HK-2 (cell line): ENCODE measurements at regions not wholly inside any gene's neighbourhood (a gene's known extent, or its start where the extent isn't known, plus 50 kb on each side); places are given as distances from the start of the nearest gene placed in this dataset.
"Not testable (repeated sequence)": the region's sequence is repeated elsewhere in the genome, so short reads cannot be mapped to it uniquely, and the experiment has no call there.

Source experiments
- DNase-seq: peaks from one replicate; pipeline ENCODE4 v3.0.0-alpha.2; 2018; ENCODE audit not compliant: unreplicated experiment

DNA sequence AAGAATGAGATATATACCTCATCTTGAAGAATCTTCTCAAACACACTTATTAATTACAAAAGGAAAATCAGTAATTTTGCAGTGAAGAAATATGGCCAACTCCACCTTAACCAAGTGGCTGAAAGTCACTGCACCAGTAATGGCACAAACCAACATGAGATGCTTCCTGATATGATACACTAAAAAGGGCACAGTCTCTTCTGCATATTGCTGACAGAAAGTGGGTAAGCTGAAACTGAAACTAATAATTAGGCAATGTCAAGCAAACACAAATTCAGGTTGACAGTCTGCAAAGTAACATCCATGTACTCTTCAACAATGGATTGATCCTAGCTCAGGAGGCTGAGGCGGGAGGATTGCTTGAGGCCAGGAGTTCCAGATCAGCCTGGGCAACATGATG, 56.1 kb downstream of the ZNF22 start:
- DNase-seq, result not testable (repeated sequence)

DNA sequence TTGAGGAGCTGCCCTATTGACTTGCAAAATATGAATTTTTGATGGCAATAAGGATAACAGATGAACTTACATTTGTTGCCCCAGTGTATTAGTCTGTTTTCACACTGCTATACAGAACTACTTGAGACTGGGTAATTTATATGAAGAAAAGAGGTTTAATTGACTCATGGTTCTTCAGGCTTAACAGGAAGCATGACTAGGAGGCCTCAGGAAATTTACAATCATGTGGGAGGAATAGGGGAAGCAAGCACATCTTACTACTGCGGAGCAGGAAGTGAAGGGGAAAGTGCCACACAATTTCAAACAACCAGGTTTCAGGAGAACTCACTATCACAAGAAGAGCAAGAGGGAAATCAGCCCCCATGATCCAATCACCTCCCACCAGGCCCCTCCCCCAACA, 57.9 kb downstream of the ZNF22 start:
- no peak for DNase-seq

DNA sequence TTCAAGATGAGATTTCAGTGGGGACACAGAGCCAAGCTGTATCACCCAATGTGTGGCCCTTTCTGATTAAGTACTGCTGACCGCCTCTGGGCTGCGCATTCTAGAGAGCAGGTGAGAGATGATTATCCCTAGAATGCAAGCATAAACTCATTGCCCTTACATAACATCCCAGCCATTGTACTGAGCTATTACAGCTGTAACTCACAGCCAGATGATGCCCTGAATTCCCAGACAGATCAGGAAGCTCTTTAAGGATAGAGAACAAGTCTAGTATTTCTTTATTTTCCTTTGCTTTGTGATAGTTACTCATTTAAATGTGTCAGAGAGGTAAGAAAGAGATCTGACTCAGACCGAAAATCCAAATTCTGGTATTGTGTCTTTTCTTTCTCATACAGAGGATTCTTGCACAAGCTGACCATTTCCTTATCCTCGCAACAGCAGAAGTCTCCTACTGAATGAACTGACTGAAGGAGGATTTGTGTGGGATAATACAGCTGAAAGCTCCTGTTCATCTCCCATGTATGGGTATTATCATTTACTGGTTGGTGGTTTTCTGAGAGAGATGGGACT, 58.4 kb downstream of the ZNF22 start:
- DNase-seq, result no peak

DNA sequence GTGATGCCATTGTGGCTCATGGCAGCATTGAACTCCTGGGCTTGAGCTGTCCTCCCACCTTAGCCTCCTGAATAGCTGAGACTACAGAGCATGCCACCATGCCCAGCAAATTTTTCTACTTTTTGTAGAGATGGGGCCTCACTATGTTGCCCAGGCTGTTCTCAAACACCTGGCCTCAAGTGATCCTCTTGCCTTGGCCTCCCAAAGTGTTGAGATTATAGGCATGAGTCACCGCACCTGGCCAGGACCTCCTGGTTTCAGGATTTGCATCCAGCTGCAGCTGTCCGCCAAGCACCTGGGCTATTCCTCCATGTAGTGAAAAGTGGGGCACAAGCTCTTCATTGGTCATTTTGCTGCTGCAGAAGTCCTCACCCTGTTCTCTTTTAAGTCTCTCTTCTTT, 58.9 kb downstream of the ZNF22 start:
- DNase-seq, result no peak

DNA sequence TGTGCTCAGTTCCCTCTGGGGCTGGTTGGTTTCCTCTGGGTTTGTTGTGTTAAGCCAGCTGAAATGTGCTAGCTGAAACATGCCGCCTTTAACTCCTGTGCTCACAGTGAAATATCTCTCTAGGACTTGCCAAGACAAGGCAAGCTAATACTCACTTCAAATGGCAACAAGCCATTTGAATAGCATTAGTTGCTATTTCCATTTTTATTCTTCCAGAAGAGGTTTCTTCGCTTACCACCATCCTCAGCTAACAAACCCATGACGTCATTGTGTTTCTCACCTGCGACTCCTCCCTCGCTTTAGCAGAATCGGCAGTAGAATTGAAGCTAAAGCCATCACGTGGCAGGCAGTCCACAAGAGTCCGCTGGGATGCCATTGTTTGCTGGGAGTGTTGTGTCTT, 61.3 kb downstream of the ZNF22 start:
- no peak for DNase-seq

DNA sequence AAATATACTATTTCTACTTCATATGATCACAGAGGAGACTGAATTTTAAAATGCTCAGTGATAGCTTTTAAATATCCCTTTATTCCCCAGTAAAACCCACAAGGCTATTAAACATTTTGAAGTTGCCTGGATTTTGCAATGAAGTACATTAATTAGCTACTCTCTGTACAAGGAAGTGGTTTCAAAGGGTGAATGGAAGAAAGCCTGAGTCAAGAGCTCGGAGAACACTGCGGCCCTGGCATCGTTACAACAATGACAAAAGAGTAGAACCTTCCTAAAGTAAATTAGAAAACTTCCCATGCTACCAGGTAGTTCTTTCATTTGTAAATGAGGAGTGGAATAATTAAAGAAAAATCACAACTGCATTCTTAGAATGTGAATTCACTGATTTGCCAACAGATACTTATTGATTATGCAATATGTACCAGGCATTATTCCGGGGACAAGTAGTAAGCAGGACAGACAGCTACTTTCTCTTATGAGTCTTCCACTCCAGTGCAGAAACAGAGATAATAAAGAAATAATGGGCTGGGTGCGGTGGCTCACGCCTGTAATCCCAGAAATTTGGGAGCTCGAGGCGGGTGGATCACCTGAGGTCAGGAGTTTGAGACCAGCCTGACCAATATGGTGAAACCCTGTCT, 63.0 kb downstream of the ZNF22 start:
- DNase-seq, result no peak

DNA sequence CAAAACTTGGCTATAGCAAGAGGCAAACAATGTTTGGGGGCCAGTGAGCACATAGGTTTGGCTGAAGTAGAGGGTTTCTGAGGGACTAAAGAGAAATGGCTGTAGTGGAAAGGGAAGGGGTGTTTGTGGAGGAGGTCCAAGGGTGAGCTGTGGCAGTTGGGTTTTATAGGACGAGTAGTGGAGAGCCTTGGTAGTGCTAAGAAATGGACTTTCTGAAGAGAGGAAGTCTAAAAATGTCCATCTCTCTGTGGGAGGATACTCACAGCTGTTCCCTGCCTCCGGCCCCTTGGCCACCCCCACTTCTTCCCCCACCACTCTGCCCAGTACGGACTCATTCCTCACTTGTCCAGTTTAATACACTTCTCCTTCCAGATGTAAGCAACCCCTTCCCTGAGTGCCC, 64.3 kb downstream of the ZNF22 start:
- no peak for DNase-seq

DNA sequence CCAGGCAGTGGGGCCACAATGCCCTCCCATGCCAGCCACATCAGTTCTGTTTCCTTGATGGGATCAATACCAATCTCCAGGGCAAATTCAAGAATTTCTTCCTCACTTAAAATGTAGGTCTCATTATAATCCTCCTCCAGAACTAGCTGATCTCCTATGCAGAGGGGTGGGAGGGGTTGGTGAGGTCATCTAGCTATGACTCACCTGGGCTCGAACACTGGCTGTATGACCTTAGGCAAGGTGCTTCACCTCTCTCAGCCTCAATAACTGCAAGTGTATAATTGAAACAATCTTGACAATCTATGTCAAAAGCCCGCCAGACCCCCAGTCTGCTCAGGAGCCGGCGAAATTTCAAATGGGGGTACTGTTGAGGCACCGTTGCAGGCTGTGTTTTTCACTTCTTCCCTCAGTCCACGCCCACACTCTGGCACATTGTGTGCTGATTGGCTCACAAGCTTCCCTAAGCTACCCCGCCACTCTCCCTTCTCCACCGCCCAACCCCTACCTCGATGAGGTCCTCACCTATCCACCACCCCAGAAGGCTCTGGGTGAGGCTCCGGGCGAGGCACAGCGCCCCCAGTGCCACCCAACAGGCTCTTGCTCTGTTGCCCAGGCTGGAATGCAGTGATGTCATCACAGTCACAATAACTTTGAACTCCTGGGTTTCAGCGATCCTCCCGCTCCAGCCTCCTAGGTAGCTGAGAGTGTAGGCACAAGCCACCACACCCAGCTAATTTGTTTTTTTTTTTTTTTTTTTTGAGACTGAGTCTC, 70.5 kb downstream of the ZNF22 start:
- DNase-seq, result no peak

DNA sequence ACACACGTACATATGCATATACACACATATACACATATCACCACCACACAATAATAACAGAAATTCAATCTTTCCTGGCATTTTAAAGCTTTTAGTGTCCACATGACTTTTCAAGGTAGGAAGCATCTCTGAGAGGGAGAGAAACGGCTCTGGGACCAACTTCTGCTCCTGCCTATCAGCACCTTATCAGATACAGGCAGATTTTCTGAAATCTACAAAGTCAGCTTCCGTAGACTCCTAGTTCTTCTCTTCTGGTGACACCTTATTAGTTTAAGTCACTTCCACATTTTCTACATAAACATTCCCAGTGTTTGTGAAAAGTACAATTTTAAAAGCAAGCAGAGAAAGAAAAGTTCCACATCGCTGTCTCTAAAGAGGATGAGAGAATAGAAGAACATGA, 74.5 kb downstream of the ZNF22 start:
- DNase-seq, result no peak

DNA sequence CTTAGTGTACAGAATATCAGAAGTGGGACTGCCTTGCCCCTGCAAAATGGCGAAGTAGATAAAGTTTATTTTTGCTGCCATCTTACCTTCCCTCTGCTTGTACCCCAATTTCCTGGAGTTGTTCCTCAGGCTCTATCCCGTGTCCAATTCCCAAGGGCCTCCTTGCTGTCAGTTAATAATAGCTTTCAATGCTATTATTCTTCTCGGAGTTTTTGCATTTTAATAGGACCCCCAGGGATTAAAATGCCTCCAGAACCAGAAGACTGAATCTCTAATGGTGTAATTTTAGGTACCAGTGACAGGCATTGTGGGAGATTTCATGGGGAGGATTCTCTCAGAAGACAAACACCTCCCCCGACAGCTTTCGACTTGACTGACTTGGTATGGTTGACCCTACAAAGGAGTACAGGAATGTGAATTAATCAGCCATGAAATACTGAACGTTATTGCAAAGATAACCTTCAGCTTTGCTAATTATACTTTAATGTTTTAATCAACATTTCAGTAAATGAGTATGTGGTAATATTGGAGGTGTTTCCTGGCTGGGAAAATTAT, 75.2 kb downstream of the ZNF22 start:
- no peak for DNase-seq

DNA sequence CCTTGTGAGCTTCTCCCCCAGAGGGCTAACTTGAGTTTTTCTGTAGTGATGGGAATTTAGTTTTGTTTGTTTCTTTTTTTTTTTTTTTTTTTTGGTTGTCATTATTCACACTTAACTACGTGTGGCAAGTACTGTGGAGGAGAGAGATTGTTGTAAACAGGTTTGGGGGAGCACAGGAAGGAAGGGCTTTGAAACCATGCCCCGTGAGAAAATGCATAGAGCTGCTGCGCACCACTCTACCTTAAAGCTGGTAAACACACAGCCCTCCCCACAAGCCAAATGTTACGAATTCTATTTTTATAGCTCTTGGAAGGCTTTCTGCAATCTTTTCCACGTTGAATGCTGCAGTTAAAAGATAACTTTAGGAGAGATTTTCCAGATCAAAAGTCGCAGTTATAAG, 76.2 kb downstream of the ZNF22 start:
- DNase-seq, result no peak

DNA sequence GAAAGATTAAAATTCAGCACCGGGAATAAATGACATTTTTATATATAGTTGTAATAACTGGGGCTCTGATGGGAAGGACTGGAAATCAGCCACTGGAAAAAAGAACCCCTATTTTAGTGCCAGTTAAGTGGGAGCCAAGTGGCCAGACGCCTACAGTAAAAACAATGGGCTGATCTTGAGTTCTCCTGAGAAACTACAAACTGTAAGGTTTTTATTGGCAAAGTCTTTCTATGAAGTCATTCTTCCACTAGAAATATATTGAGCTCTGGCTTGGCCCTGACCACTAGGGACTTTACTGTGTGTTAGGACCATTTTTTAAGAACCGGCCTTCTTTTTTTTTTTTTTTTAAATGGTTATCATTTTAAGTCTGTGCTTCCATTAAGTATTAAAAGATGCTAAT, 79.6 kb downstream of the ZNF22 start:
- no peak for DNase-seq

DNA sequence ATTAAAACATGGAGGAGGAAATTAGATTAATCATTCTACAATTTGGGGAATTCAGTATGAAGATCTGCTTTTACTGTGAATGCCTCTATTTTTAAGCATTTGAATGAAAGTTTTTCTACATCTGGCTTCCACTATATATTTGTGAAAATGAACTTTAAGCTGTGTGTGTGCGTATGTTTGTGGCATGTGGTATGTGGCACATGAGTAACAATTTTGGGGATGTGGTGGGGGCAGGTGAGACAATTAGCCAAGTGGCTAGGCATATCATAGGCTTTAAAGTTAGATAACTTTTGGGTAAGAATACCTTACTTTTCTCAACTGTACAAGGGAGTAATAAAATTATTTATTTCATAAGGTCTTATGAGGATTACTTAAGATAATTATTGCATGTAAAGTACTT, 81.5 kb downstream of the ZNF22 start:
- no peak for DNase-seq

DNA sequence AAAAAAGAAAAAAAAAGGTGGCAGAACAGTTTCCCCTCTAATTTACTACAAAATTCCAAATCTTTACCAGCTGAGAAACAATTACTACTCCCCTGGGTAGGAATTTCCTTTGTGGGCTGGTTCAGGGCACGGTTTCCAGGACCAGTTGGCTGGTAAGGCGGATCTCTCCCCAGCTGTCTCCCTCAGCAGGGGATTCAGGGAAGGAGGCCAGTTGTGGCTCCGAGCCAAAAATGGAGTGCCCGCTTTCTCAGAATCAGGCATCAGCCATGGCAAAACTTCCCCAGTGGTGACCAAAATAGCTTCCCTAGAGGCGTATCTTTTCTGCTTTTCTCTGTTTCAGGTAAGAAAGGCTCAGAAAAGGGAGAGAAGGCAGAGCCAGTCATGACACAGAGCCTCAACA, 91.2 kb downstream of the ZNF22 start:
- no peak for DNase-seq

DNA sequence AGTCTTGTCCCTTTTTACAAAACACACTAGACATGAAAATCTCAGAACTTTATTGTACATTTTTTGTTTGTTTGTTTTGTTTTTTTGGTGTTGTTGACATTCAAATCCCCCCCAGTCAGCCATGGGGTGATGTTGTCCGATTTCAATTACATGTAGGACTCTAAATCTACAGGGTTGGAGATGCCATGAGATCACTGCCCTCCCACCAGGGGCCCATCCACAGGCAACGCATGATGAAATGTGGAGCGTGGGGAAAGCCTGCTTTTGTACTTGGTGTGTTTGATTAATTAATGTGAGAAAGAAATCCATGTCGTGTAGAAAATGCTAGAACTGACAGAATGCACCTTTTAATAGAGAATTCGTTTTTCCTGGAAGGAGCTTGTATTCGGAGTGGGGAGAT, 93.2 kb downstream of the ZNF22 start:
- no peak for DNase-seq

DNA sequence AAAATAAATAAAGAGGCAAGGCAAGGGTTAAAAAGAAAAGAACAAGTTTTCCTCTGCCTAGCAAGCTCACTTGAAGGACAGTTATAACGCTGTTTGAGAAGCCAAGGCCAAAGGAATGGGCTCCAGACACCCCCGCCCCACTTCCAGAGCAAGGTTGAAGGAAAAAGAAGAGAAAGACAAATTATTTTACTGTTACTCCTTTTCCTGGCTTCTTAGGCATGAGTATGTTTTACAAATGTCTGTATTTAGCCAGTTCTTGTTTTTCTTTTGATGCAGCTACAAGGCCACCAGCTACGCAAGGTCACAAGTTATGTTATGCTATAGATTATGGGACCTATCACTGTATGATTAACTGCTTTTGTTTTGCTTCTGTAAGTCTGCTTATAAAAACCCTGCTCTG, 94.6 kb downstream of the ZNF22 start:
- no peak for DNase-seq

DNA sequence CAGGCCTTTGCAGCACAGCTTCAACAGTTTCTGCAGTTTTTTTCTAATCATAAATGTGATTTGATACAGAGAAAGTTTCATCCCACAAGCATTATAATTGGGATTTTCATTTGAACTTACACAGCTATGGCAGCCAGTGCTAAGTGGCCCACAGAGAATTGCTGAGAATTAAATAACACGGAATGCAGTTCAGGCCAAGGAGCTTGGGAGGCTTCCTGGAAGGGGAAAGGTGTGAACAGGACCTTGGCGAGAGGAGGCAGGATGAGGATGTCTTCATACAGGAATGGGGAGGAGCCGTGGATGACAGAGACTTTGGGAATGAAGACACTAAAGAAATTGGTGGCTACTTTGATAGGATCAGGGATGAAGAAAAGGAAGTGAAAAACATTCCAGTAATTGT, 95.3 kb downstream of the ZNF22 start:
- no peak for DNase-seq

DNA sequence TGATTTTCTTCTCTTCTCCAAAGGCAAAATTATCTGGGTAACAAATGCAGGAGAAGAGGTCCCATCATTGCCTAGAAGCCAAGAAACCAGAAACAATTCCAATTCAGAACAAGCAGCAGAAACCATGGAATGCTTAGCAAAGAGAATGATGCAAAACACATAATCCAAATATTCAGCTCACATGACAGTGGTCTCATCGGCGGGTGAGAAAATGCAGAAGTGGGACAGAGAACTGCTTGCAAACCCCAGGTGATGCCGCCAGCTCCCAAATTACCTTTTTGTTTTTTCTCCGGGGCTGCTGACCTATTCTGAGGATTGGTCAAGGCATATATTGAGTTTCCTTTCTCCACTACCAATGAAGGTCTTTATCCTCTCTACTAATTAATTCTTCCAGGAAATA, 99.7 kb downstream of the ZNF22 start:
- DNase-seq, result no peak

DNA sequence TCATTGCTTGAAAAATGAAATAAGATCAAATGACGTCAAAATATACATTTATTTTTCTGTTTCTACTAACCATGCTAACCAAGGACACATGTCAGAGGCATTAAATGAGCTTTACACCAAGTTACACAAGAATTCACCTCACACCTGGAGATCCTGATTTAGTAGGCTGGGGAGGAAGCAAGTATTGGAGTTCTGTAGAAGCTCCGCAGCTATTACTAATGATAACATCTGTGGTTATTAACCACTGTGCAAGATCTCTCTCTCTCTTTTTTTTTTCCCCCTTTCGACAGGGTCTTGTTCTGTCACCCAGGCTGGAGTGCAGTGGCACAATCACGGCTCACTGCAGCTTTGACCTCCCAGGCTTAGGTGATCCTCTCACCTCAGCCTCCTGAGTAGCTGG, 104.0 kb downstream of the ZNF22 start:
- no peak for DNase-seq

DNA sequence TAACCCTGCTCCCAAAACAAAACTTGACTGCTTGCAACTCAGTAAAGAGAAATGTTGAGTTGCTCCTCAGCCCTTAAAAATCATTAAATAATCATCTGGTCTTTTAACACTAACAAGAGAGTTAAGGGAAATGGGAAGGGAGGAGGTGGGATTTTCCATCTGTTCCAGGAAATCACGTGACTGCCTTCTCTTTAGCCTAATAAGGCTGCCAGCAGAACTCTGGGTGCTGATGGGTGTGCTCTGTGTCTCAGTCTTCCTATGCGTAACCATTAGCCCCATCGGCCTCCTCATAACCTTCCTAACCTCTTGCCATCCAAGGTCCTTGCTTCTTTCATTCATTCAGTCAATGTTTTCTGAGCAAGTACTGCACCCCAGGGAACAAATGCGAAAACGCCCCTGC, 104.6 kb downstream of the ZNF22 start:
- DNase-seq, result not testable (repeated sequence)

DNA sequence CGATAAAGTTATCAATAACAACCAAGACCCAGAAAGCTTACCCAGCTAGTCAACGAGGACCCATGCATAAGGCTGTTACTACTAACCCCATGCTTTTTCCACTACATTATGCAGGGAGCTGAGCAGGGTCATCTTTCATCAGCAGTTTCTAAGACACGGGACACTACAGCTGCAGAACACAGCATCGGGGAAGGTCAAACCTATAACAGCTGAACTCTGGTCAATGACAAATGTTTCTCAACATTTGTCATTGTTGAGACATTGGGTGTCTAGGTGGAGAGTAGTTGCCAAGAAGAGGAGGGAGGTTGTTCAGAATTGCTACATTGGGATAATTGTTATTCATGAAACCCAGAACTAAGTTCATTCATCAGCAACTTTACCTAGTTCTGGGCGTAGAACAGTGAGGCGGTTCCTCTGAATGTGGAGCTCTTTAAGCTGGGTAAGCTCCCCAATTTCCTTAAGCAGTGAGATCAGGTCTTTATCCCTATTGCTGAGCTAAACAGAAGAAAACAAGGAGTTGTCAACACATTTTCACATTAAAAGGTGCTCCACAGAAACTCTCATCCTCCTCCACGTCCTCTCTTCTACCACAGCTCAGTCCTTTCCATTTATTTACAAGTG, 105.6 kb downstream of the ZNF22 start:
- DNase-seq, result no peak

DNA sequence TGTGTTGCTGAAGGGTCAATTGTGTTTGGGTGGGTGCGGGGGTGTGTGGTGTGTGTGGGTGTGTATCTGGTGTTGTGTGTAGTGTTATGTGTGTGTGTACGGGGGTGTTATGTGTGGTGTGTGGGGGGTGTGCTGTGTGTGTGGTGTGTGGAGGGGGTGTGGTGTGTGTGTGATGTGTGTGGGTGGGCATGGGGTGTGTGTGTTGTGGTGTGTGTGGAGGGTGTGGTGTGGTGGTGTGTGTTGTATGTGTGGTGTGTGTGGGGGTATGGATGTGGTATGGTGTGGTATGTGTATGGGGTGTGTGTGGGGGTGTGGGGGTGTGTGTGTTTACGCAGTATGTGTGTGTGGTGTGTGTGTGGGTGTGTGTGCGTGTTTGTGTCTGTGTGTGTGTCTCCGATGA, 110.8 kb downstream of the ZNF22 start:
- no peak for DNase-seq

DNA sequence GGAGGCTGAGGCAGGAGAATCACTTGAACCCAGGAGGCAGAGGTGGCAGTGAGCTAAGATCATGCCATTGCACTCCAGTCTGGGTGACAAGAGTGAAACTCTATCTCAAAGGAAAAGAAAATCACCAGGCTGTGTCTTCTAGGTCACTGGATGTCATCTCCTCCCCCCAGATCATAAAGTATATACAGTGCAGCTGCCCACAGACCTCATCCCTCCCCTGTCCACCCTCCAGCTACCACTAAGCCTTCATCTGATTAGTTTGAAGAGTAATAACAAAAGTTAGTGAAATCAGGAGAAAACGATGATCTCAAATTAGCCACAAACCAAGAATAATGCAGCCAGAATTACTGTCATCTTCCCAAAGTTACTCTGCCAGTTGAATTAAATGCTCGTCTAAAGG, 117.2 kb downstream of the ZNF22 start:
- DNase-seq, result not testable (repeated sequence)
